ENCODE measurements at regions not wholly inside any gene's neighbourhood (a gene's known extent, or its start where the extent isn't known, plus 50 kb on each side); places are given as distances from the start of the nearest gene placed in this dataset.

- in situ Hi-C loops (cut with MboI), result no loop called here
- no peaks in the 10 kb centered on the region for H4K20me1 ChIP-seq (ENCODE audit: insufficient read depth)
- H3K27me3 ChIP-seq (replicated peaks; ENCODE audit: insufficient read depth), result peaks cover 7% of the 10 kb centered on the region
- no peak for DNase-seq
- WGBS, 2 experiments (ENCODE audit: low coverage in 1 of 2, low lambda C conversion rate in 2 of 2, missing lambda C conversion rate in 2 of 2), result 66 to 68% methylated on average over 10 of the region's 10 CpGs
- H3K27ac ChIP-seq, result no peak overlapping the region
- peaks cover 18% of the 10 kb centered on the region; the same call in 1 of the 2 replicates for H3F3A ChIP-seq (ENCODE audit: insufficient read depth)
- no peaks in the 10 kb centered on the region for H3K79me2 ChIP-seq (ENCODE audit: insufficient read depth)
- H3K4me1 ChIP-seq (ENCODE audit: insufficient read depth), result peaks cover 4% of the 10 kb centered on the region; the same call in 1 of the 2 replicates
- no peak overlapping the region for H3K4me2 ChIP-seq (ENCODE audit: unreplicated experiment)
- H2AFZ ChIP-seq, result no peak overlapping the region
- H3K9me3 ChIP-seq (ENCODE audit: low read depth), result no peaks in the 10 kb centered on the region
- no peaks in the 10 kb centered on the region for H3K9me2 ChIP-seq (ENCODE audit: insufficient read depth)
- no peak overlapping the region for H3K9ac ChIP-seq
- no peaks in the 10 kb centered on the region for H3K36me3 ChIP-seq (ENCODE audit: low read depth)
- H3K4me3 ChIP-seq, result no peak overlapping the region
- TF ChIP-seq EZH2phosphoT487 (IDR thresholded peaks at IDR 0.05; ENCODE audit: insufficient read depth, low read depth) (no peak), EZH2 (IDR thresholded peaks at IDR 0.05; ENCODE audit: insufficient read depth, poor library complexity, severe bottlenecking) (no peak)
Observed at GRCh38 chr2:242056026-242056425, 186.5 kb downstream of the RTP5 start.

GRCh38 chr2:242056785-242057184, 187.3 kb downstream of the RTP5 start:
- no peak for DNase-seq
- H3K36me3 ChIP-seq (ENCODE audit: low read depth), result no peaks in the 10 kb centered on the region
- peaks cover 18% of the 10 kb centered on the region; the same call in 1 of the 2 replicates for H3F3A ChIP-seq (ENCODE audit: insufficient read depth)

DNA sequence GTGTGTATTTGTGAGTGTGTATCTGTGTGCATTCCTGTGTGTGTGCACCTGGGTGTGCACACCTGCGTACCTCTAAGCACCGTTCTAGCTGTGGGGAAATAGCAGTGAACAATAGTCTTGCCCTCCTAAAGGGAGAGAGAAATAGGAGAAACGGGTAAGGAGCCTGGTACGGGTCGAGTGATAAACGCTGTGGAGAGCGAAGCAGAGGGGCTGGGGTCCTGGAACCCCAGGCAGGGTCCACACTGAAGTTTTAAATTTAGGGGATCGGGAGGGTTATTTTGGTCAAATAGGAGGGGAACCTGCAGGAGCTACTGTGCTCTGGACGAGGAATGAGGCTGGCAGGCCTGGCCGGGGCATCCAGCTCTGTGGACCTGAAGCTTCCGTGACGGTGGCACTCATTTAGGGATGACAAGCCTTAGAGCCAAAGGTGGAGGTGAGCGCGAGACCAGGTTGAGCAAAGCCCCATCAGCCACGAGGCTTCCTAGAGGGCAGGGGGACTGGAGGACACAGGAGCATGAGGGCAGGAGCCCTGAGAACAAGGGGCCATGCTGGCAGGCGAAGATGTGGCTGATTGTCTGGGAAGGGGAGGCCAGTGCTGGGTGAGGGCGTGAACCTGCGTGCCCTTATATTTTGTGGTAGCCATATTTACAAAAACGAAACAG, 188.0 kb downstream of the RTP5 start:
- H3F3A ChIP-seq (ENCODE audit: insufficient read depth), result peaks cover 18% of the 10 kb centered on the region; the same call in 1 of the 2 replicates
- TF ChIP-seq EZH2 (IDR thresholded peaks at IDR 0.05; ENCODE audit: insufficient read depth, poor library complexity, severe bottlenecking) (no peak), EZH2phosphoT487 (IDR thresholded peaks at IDR 0.05; ENCODE audit: insufficient read depth, low read depth) (no peak)
- in situ Hi-C loops (cut with MboI), result no loop called here
- DNase-seq, result no peak
- H4K20me1 ChIP-seq (ENCODE audit: insufficient read depth), result no peaks in the 10 kb centered on the region
- H3K9me3 ChIP-seq (ENCODE audit: low read depth), result no peaks in the 10 kb centered on the region
- no peaks in the 10 kb centered on the region for H3K36me3 ChIP-seq (ENCODE audit: low read depth)
- no peak overlapping the region for H2AFZ ChIP-seq
- no peaks in the 10 kb centered on the region for H3K9me2 ChIP-seq (ENCODE audit: insufficient read depth)
- H3K4me3 ChIP-seq, result no peak overlapping the region
- H3K4me1 ChIP-seq (ENCODE audit: insufficient read depth), result peaks cover 4% of the 10 kb centered on the region; the same call in 1 of the 2 replicates
- 82 to 85% methylated on average over 19 of the region's 19 CpGs for WGBS, 2 experiments (ENCODE audit: low coverage in 1 of 2, low lambda C conversion rate in 2 of 2, missing lambda C conversion rate in 2 of 2)
- no peak overlapping the region for H3K4me2 ChIP-seq (ENCODE audit: unreplicated experiment)
- no peaks in the 10 kb centered on the region for H3K79me2 ChIP-seq (ENCODE audit: insufficient read depth)
- H3K27ac ChIP-seq, result no peak overlapping the region
- H3K9ac ChIP-seq, result no peak overlapping the region
- peaks cover 7% of the 10 kb centered on the region for H3K27me3 ChIP-seq (replicated peaks; ENCODE audit: insufficient read depth)

More at GRCh38 chr2:242056785-242057184, 187.3 kb downstream of the RTP5 start:
- H3K4me2 ChIP-seq (ENCODE audit: unreplicated experiment), result no peak overlapping the region
- no peaks in the 10 kb centered on the region for H3K9me2 ChIP-seq (ENCODE audit: insufficient read depth)
- no peaks in the 10 kb centered on the region for H3K9me3 ChIP-seq (ENCODE audit: low read depth)
- H3K4me1 ChIP-seq (ENCODE audit: insufficient read depth), result peaks cover 4% of the 10 kb centered on the region; the same call in 1 of the 2 replicates
- peaks cover 7% of the 10 kb centered on the region for H3K27me3 ChIP-seq (replicated peaks; ENCODE audit: insufficient read depth)
- no peak overlapping the region for H3K4me3 ChIP-seq
- H4K20me1 ChIP-seq (ENCODE audit: insufficient read depth), result no peaks in the 10 kb centered on the region
- 33 to 38% methylated on average over 11 of the region's 11 CpGs for WGBS, 2 experiments (ENCODE audit: low coverage in 1 of 2, low lambda C conversion rate in 2 of 2, missing lambda C conversion rate in 2 of 2)
- H3K9ac ChIP-seq, result no peak overlapping the region
- H3K27ac ChIP-seq, result no peak overlapping the region
- H2AFZ ChIP-seq, result no peak overlapping the region
- in situ Hi-C loops (cut with MboI), result no loop called here
- TF ChIP-seq EZH2phosphoT487 (IDR thresholded peaks at IDR 0.05; ENCODE audit: insufficient read depth, low read depth), result no peak
- no peak for TF ChIP-seq EZH2 (IDR thresholded peaks at IDR 0.05; ENCODE audit: insufficient read depth, poor library complexity, severe bottlenecking)
- no peaks in the 10 kb centered on the region for H3K79me2 ChIP-seq (ENCODE audit: insufficient read depth)

GRCh38 chr2:242058116-242058680, 188.7 kb downstream of the RTP5 start:
- Histone ChIP-seq H3K27ac (no peak overlapping the region), H3K27me3 (replicated peaks; ENCODE audit: insufficient read depth) (peaks cover 7% of the 10 kb centered on the region), H3F3A (ENCODE audit: insufficient read depth) (peaks cover 18% of the 10 kb centered on the region; the same call in 1 of the 2 replicates), H4K20me1 (ENCODE audit: insufficient read depth) (no peaks in the 10 kb centered on the region), H3K9me3 (ENCODE audit: low read depth) (no peaks in the 10 kb centered on the region), H2AFZ (no peak overlapping the region), H3K36me3 (ENCODE audit: low read depth) (no peaks in the 10 kb centered on the region), H3K9ac (no peak overlapping the region), H3K4me2 (ENCODE audit: unreplicated experiment) (no peak overlapping the region), H3K9me2 (ENCODE audit: insufficient read depth) (no peaks in the 10 kb centered on the region), H3K4me3 (no peak overlapping the region), H3K79me2 (ENCODE audit: insufficient read depth) (no peaks in the 10 kb centered on the region), H3K4me1 (ENCODE audit: insufficient read depth) (peaks cover 4% of the 10 kb centered on the region; the same call in 1 of the 2 replicates)
- no peak for TF ChIP-seq EZH2phosphoT487 (IDR thresholded peaks at IDR 0.05; ENCODE audit: insufficient read depth, low read depth)
- TF ChIP-seq EZH2 (IDR thresholded peaks at IDR 0.05; ENCODE audit: insufficient read depth, poor library complexity, severe bottlenecking), result no peak
- DNase-seq, result no peak
- in situ Hi-C loops (cut with MboI), result no loop called here
- WGBS, 2 experiments (ENCODE audit: low coverage in 1 of 2, low lambda C conversion rate in 2 of 2, missing lambda C conversion rate in 2 of 2), result 57 to 61% methylated on average over 11 of the region's 11 CpGs

Measured in GM23248 (cell line).